Choroid plexus epithelial cell (primary cell): ENCODE measurements at regions not wholly inside any gene's neighbourhood (a gene's known extent, or its start where the extent isn't known, plus 50 kb on each side); places are given as distances from the start of the nearest gene placed in this dataset.
"Not testable (repeated sequence)": the region's sequence is repeated elsewhere in the genome, so short reads cannot be mapped to it uniquely, and the experiment has no call there.

Source experiments
- DNase-seq: peaks from one replicate; pipeline ENCODE4 v3.0.0-alpha.2; 2010; ENCODE audit warnings: low read depth
- H3K4me3 ChIP-seq: 2 replicates; pipeline ENCODE4 v1.5.1; 2011; ENCODE audit warnings: low read depth, mild to moderate bottlenecking, control low read depth, low read length, moderate library complexity
- CTCF ChIP-seq: conservative IDR thresholded peaks from 2 replicates; pipeline ENCODE4 v1.5.1; 2011; ENCODE audit warnings: low read depth, mild to moderate bottlenecking, control low read depth, inconsistent platforms, low read length, moderate library complexity

- no peak for TF ChIP-seq CTCF
These were observed 278.3 kb downstream of the TSN start for GRCh38 chr2:122033778-122034177.

GRCh38 chr2:122034344-122034743, 278.9 kb downstream of the TSN start:
- TF ChIP-seq CTCF, result no peak
- no peak overlapping the region for H3K4me3 ChIP-seq
- DNase-seq, result no peak

More at GRCh38 chr2:122033778-122034177, 278.3 kb downstream of the TSN start:
- DNase-seq, result no peak
- no peak overlapping the region for H3K4me3 ChIP-seq

- no peak for TF ChIP-seq CTCF
- no peak for DNase-seq
- no peak overlapping the region for H3K4me3 ChIP-seq
These were observed 279.3 kb downstream of the TSN start for GRCh38 chr2:122034777-122035176.

- H3K4me3 ChIP-seq, DNase-seq: not testable (repeated sequence)
These were observed 283.4 kb downstream of the TSN start for GRCh38 chr2:122038816-122039215.

- TF ChIP-seq CTCF, result no peak
- no peak overlapping the region for H3K4me3 ChIP-seq
- no peak for DNase-seq
These were observed 286.0 kb downstream of the TSN start for GRCh38 chr2:122041455-122041854.

GRCh38 chr2:122051659-122052058, 296.2 kb downstream of the TSN start:
- DNase-seq, H3K4me3 ChIP-seq: not testable (repeated sequence)

GRCh38 chr2:122055521-122055931, 300.1 kb downstream of the TSN start:
- H3K4me3 ChIP-seq, result no peak overlapping the region
- DNase-seq, result no peak
- no peak for TF ChIP-seq CTCF

- DNase-seq, result no peak
- TF ChIP-seq CTCF, result no peak
These were observed 301.4 kb downstream of the TSN start for GRCh38 chr2:122056853-122057252.

More at GRCh38 chr2:122056853-122057252, 301.4 kb downstream of the TSN start:
- H3K4me3 ChIP-seq, result no peak overlapping the region
